HEK293T (cell line): ENCODE measurements at regions not wholly inside any gene's neighbourhood (a gene's known extent, or its start where the extent isn't known, plus 50 kb on each side); places are given as distances from the start of the nearest gene placed in this dataset.

ENCODE experiments used
- CTCF ChIA-PET: fragments of 350-600 bp; formaldehyde crosslinking; extraction: SDS; loops from one replicate; lab custom pipeline; 2021; ENCODE audit warnings: antibody characterized with exemption, inconsistent platforms; lab: Yijun Ruan, JAX
- POLR2A ChIA-PET: fragments of 350-600 bp; formaldehyde crosslinking; extraction: SDS; loops from one replicate; lab custom pipeline; 2020; ENCODE audit warnings: antibody characterized with exemption, inconsistent platforms; lab: Yijun Ruan, JAX
- DNase-seq: peaks from one replicate; pipeline ENCODE4 v3.0.0; 2012; ENCODE audit warnings: mixed read lengths; ENCODE audit errors: extremely low spot score
- ARNT ChIP-seq: fragments of 450-650 bp; IDR thresholded peaks from 2 replicates; pipeline ENCODE4 v1.6.1; 2017; ENCODE audit warnings: mild to moderate bottlenecking
- BHLHE40 ChIP-seq: fragments of 450-650 bp; IDR thresholded peaks from 2 replicates; pipeline ENCODE4 v1.6.1; 2016; ENCODE audit warnings: mild to moderate bottlenecking, moderate library complexity, borderline replicate concordance
- CTBP1 ChIP-seq: fragments of 450-650 bp; IDR thresholded peaks from 2 replicates; pipeline ENCODE4 v1.6.1; 2016; ENCODE audit warnings: borderline replicate concordance
- ELF4 ChIP-seq: fragments of 450-650 bp; IDR thresholded peaks from 2 replicates; pipeline ENCODE4 v1.6.1; 2017; ENCODE audit warnings: antibody characterized with exemption
- FOXA1 ChIP-seq: fragments of 450-650 bp; IDR thresholded peaks from 2 replicates; pipeline ENCODE4 v1.6.1; 2016; ENCODE audit warnings: mild to moderate bottlenecking
- FOXK2 ChIP-seq: fragments of 450-650 bp; IDR thresholded peaks from 2 replicates; pipeline ENCODE4 v1.6.1; 2016; ENCODE audit warnings: mild to moderate bottlenecking
- FOXM1 ChIP-seq: fragments of 450-650 bp; IDR thresholded peaks from 2 replicates; pipeline ENCODE4 v1.6.1; 2017; ENCODE audit warnings: mild to moderate bottlenecking, borderline replicate concordance
- HDGF ChIP-seq: fragments of 450-650 bp; IDR thresholded peaks from 2 replicates; pipeline ENCODE4 v1.6.1; 2017; ENCODE audit warnings: antibody characterized with exemption, borderline replicate concordance
- L3MBTL2 ChIP-seq: fragments of 450-650 bp; conservative IDR thresholded peaks from 2 replicates; pipeline ENCODE4 v1.6.1; 2016; ENCODE audit warnings: mild to moderate bottlenecking
- LEF1 ChIP-seq: fragments of 450-650 bp; IDR thresholded peaks from 2 replicates; pipeline ENCODE4 v1.6.1; 2017; ENCODE audit warnings: mild to moderate bottlenecking, borderline replicate concordance
- NFRKB ChIP-seq: fragments of 450-650 bp; IDR thresholded peaks from 2 replicates; pipeline ENCODE4 v1.6.1; 2016; ENCODE audit warnings: mild to moderate bottlenecking, moderate library complexity
- SP1 ChIP-seq: fragments of 450-650 bp; IDR thresholded peaks from 2 replicates; pipeline ENCODE4 v1.6.1; 2017
- SUZ12 ChIP-seq: fragments of 450-650 bp; IDR thresholded peaks from 2 replicates; pipeline ENCODE4 v1.6.1; 2016; ENCODE audit warnings: mild to moderate bottlenecking
- TARDBP ChIP-seq: fragments of 450-650 bp; IDR thresholded peaks from 2 replicates; pipeline ENCODE4 v1.6.1; 2016
- ZNF384 ChIP-seq: fragments of 450-650 bp; IDR thresholded peaks from 2 replicates; pipeline ENCODE4 v1.6.1; 2016
- TF ChIP-seq, protein P1 (sequence below): fragments of 450-650 bp; IDR thresholded peaks from 2 replicates; pipeline ENCODE4 v1.6.1; 2016

DNA sequence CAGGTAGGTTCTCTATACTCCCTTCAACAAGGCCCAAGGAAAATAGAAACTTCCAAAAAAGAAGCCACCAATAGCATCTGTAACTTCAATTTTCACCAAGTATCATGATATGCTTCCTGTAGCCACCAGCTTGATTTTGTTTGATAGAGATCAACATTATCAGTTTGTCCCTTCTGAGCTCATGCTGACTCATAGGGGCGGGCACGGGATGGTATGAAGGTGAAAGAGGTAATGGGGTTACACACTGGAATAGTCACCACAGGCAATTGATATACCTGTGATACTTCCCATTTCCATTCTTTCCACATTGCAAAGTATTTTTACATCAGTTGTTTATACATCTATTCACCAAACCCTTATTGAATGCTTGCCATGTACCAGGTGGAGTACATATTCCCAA lies 134.1 kb downstream of the KCNA5 start:
- CTCF ChIA-PET = no interaction called here
- POLR2A ChIA-PET = no interaction called here
- no peak for TF ChIP-seq FOXK2
- no peak for TF ChIP-seq FOXM1
- TF ChIP-seq BHLHE40 = no peak
- TF ChIP-seq CTBP1 = no peak
- TF ChIP-seq L3MBTL2 = no peak
- no peak for TF ChIP-seq SUZ12
- no peak for DNase-seq

DNA sequence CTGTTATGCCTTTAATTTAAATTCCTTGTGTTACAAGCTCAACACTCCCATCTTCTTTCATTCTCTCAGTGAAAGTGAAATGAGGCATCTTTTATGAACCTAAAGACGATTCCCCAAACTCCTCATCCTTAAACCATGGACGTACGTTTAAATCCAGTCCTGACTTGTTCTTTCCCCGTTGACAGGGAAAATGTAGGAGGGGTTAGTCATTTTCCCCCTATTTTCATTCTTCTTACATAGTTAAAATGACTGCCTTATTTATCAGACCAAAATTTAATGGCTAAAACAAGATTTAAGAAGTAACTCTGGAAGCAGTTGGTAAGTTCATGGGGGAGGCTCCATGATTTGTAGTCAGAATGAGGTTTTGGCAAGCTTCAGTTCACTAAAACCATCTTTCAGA lies 134.9 kb downstream of the KCNA5 start:
- DNase-seq = no peak
- ChIA-PET CTCF (no interaction called here), POLR2A (no interaction called here)
- TF ChIP-seq ZNF384 = no peak
- no peak for TF ChIP-seq FOXA1
- TF ChIP-seq FOXM1 = no peak
- TF ChIP-seq BHLHE40 = no peak
- no peak for TF ChIP-seq ARNT
- no peak for TF ChIP-seq FOXK2
- no peak for TF ChIP-seq L3MBTL2
- TF ChIP-seq SUZ12 = no peak
- no peak for TF ChIP-seq CTBP1

DNA sequence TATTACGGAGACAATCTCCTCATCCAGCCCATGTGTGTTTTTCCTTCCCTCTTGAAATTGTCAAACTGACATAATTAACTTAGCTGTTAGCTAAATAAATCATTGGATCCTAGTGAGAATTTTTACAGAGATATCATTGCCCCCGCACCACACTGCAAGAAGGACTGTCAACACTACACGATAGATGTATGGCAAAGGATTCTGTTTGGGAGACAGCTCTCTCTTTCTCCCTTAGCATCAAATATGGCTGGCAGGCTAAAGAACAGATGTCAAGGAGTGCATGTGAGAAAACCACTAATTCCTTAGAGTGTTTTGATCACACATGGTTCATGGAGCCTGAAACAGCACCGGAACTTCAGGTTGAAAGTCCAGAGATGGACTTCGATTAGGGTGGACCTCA lies 136.8 kb downstream of the KCNA5 start:
- no peak for DNase-seq
- TF ChIP-seq BHLHE40 (no peak), NFRKB (no peak), HDGF (no peak), ELF4 (no peak), SUZ12 (no peak), LEF1 (no peak), ARNT (no peak), ZNF384 (no peak), TARDBP (no peak), CTBP1 (no peak), FOXM1 (no peak)
- TF ChIP-seq, protein P1, sequence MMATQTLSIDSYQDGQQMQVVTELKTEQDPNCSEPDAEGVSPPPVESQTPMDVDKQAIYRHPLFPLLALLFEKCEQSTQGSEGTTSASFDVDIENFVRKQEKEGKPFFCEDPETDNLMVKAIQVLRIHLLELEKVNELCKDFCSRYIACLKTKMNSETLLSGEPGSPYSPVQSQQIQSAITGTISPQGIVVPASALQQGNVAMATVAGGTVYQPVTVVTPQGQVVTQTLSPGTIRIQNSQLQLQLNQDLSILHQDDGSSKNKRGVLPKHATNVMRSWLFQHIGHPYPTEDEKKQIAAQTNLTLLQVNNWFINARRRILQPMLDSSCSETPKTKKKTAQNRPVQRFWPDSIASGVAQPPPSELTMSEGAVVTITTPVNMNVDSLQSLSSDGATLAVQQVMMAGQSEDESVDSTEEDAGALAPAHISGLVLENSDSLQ = no peak
- ChIA-PET POLR2A (no interaction called here), CTCF (no interaction called here)

DNA sequence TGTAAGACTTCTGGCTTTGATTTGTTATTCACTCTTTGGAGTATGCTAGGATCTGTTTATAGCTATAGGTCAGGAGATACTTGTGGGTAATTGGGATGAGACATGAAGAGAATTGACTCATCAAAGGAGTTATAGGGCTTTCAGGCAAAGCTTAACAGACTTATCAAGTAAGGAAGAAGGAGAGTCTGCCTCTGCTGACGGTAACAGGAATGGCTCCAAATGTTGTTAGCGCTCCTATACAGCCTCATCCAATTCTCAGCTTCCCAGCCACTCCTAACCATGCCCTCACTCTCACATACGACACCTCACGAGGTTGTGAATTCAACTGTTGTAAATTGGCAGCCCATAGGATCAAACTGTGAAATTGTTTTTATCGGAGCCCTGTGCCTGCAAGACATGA lies 140.5 kb downstream of the KCNA5 start:
- ChIA-PET CTCF (no interaction called here), POLR2A (no interaction called here)
- TF ChIP-seq ARNT = no peak
- no peak for TF ChIP-seq NFRKB
- no peak for TF ChIP-seq ELF4
- TF ChIP-seq LEF1 = no peak
- TF ChIP-seq FOXK2 = no peak
- TF ChIP-seq L3MBTL2 = no peak
- TF ChIP-seq SP1 = no peak
- no peak for TF ChIP-seq SUZ12
- TF ChIP-seq ZNF384 = no peak
- TF ChIP-seq FOXA1 = no peak
- DNase-seq = no peak

DNA sequence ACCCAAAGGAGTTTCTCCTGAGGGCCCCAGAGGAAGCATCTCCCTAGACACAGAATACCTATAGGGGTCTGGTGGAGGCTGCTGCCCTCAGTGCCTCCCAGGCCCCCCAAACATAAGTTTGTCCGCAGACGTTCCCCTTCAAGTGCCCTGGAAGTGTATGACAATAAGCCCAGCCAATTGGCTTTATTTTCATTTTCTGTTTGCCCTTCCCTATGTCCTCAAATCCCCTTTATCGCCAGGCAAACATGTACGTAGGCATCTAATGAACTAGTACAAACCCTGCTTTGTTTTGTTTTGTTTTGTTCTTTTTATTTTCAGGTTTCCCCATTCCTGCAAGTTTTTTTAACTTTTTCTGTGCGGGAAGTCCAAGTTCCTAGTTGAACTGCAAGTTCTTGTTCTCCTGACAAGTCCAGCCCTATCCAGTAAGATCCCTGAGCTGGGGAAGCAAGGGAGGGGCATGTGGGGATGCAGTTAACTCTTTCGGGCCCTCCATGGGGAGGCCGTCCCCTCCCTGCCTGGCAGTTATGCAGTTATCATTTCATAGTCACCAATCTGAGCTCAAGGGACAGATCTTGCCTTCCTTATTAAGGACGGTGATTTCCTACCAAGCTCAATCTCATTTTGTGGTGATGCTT lies 141.9 kb downstream of the KCNA5 start:
- ChIA-PET POLR2A (no interaction called here), CTCF (interaction anchor here (0.9 kb wide), 1 partner anchor 15 kb away, joined by 3 read pairs; no protein-coding TSS in a partner anchor)
- TF ChIP-seq NFRKB = no peak
- no peak for TF ChIP-seq SP1
- TF ChIP-seq BHLHE40 = no peak
- no peak for TF ChIP-seq HDGF
- TF ChIP-seq, protein P1 = no peak
- no peak for TF ChIP-seq SUZ12
- no peak for DNase-seq

DNA sequence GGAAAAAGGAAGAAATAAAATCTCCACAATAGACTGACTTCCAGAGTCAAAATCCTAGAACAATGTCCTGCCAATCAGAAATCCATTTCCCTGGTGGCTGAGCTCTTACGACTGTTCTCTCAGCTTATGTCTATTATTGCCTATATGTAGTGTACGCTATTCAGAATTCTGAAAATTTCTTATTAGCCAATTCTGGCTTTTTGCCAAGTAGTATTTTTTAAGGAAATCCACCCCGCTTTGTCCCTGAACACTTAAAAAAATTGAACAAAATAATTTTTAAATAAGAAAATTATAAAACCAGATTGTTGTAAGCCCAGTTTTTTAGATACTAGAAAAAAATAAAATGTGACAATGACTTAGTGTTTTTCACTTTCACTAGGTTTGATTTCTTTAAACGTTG lies 143.0 kb downstream of the KCNA5 start:
- no peak for TF ChIP-seq L3MBTL2
- no peak for TF ChIP-seq ARNT
- TF ChIP-seq LEF1 = no peak
- TF ChIP-seq CTBP1 = no peak
- TF ChIP-seq, protein P1 = no peak
- no peak for TF ChIP-seq FOXK2
- no peak for TF ChIP-seq NFRKB
- TF ChIP-seq ELF4 = no peak
- TF ChIP-seq ZNF384 = no peak
- TF ChIP-seq FOXM1 = no peak
- TF ChIP-seq SUZ12 = no peak
- no peak for TF ChIP-seq HDGF
- no peak for TF ChIP-seq BHLHE40
- no peak for TF ChIP-seq FOXA1
- no peak for TF ChIP-seq TARDBP
- TF ChIP-seq SP1 = no peak
- no peak for DNase-seq
- ChIA-PET POLR2A (no interaction called here), CTCF (no interaction called here)

DNA sequence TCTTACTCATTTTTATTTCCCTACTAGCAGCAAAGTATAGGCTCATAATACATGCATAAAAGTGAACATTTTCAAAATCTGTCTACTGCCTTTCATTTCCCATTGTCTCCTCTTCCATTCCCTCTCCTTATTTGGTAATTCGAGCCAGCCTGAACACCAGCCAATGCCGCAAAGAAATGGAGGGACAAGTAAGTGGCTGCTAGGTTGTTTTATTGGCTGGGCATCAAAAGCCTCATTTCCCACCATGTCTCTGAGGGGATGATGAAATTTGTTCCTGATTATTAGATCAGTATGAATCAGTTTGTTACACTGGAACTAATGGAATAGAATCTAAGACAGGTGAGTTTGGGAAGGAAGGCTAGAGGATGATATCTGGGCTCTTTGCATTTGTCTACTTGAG lies 143.5 kb downstream of the KCNA5 start:
- CTCF ChIA-PET = no interaction called here
- POLR2A ChIA-PET = no interaction called here
- TF ChIP-seq L3MBTL2 (no peak), FOXM1 (no peak), ZNF384 (no peak), SP1 (no peak), LEF1 (no peak), FOXA1 (no peak)
- TF ChIP-seq, protein P1 = no peak
- DNase-seq = no peak
